Astrocyte (in vitro differentiated cells and primary cell): ENCODE measurements at regions not wholly inside any gene's neighbourhood (a gene's known extent, or its start where the extent isn't known, plus 50 kb on each side); places are given as distances from the start of the nearest gene placed in this dataset.

Experiments used
- DNase-seq: peaks from one replicate; pipeline ENCODE4 v3.0.0-alpha.2; 2010; ENCODE audit warnings: low read depth
- FAIRE-seq: peaks from 2 replicates; lab custom pipeline; 2011; peaks lifted over from hg19 to GRCh38; lab: Jason Lieb, UNC
- H2AFZ ChIP-seq: 2 replicates; pipeline ENCODE4 v1.6.0; 2012; ENCODE audit warnings: low read depth, low read length, inconsistent platforms
- H3K27ac ChIP-seq: 2 replicates; pipeline ENCODE4 v1.5.1; 2011; ENCODE audit warnings: low read depth, low read length, inconsistent platforms
- H3K27me3 ChIP-seq: 2 replicates; pipeline ENCODE4 v1.6.0; 2011; ENCODE audit warnings: low read length, inconsistent platforms; ENCODE audit not compliant: insufficient read depth
- H3K36me3 ChIP-seq: 2 replicates; pipeline ENCODE4 v1.5.1; 2011; ENCODE audit warnings: low read length, inconsistent platforms; ENCODE audit not compliant: insufficient read depth
- H3K4me1 ChIP-seq: 2 replicates; pipeline ENCODE4 v1.5.1; 2011; ENCODE audit warnings: low read length, inconsistent platforms; ENCODE audit not compliant: insufficient read depth
- H3K4me2 ChIP-seq: 2 replicates; pipeline ENCODE4 v1.6.0; 2012; ENCODE audit warnings: low read length, inconsistent platforms
- H3K4me3 ChIP-seq: 2 replicates; pipeline ENCODE4 v1.5.1; 2011; ENCODE audit warnings: low read depth, mild to moderate bottlenecking, low read length, inconsistent platforms; ENCODE audit not compliant: insufficient read depth
- H3K79me2 ChIP-seq: 2 replicates; pipeline ENCODE4 v1.6.0; 2012; ENCODE audit warnings: mild to moderate bottlenecking, low read length, inconsistent platforms; ENCODE audit not compliant: insufficient read depth
- H3K9ac ChIP-seq: 2 replicates; pipeline ENCODE4 v1.6.0; 2012; ENCODE audit warnings: mild to moderate bottlenecking, low read length, inconsistent platforms
- H3K9me3 ChIP-seq: 2 replicates; pipeline ENCODE4 v1.5.1; 2012; ENCODE audit warnings: low read depth, mild to moderate bottlenecking, low read length, inconsistent platforms; ENCODE audit not compliant: insufficient read depth
- H4K20me1 ChIP-seq: 2 replicates; pipeline ENCODE4 v1.6.0; 2012; ENCODE audit warnings: low read length, inconsistent platforms; ENCODE audit not compliant: insufficient read depth
- H3K27ac Mint-ChIP-seq: one replicate; pipeline ENCODE4 v1.8.0; 2021; ENCODE audit warnings: mild to moderate bottlenecking, mixed read lengths; ENCODE audit not compliant: unreplicated experiment
- H3K27me3 Mint-ChIP-seq: one replicate; pipeline ENCODE4 v1.8.0; 2021; ENCODE audit warnings: low read depth, mixed read lengths; ENCODE audit not compliant: unreplicated experiment
- H3K36me3 Mint-ChIP-seq: one replicate; pipeline ENCODE4 v1.8.0; 2021; ENCODE audit warnings: low read depth, mixed read lengths; ENCODE audit not compliant: unreplicated experiment
- H3K4me1 Mint-ChIP-seq: one replicate; pipeline ENCODE4 v1.8.0; 2021; ENCODE audit warnings: low read depth, mixed read lengths; ENCODE audit not compliant: unreplicated experiment
- H3K4me3 Mint-ChIP-seq: one replicate; pipeline ENCODE4 v1.8.0; 2021; ENCODE audit warnings: mild to moderate bottlenecking, moderate library complexity, mixed read lengths; ENCODE audit not compliant: unreplicated experiment
- H3K9me3 Mint-ChIP-seq: one replicate; pipeline ENCODE4 v1.8.0; 2021; ENCODE audit warnings: mild to moderate bottlenecking, mixed read lengths; ENCODE audit not compliant: unreplicated experiment
- CTCF ChIP-seq: IDR thresholded peaks from 2 replicates; pipeline ENCODE4 v1.5.1; 2011; ENCODE audit warnings: low read depth, mild to moderate bottlenecking, inconsistent platforms, low read length, moderate library complexity; ENCODE audit not compliant: insufficient read depth
- EZH2 ChIP-seq: IDR thresholded peaks from 2 replicates; pipeline ENCODE4 v1.6.1; 2012; ENCODE audit warnings: mild to moderate bottlenecking, low read length, inconsistent platforms; ENCODE audit not compliant: insufficient read depth

DNA sequence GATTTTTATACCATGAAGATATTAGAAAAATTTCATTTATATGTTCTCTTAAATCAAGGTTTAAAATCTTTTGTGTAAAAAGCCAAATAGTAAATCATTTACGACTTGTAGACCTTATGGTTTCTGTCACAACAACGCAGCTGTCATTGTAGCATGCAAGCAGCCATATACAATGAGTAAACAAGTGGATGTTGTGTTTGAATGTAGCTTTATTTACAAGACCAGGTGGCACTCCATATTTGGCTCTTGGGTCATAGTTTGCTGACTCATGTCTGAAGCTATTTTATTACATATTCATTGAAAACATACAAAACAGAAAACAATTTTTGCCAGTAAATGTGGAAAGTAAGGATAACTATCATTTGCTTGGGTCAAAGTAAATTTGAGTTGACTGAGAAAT, 930.8 kb downstream of the SLITRK5 start:
- Histone ChIP-seq H3K27ac (no peak overlapping the region), H4K20me1 (no peaks in the 10 kb centered on the region), H3K9me3 (peaks cover 2% of the 10 kb centered on the region), H3K79me2 (no peaks in the 10 kb centered on the region), H3K9ac (no peak overlapping the region), H3K27me3 (no peaks in the 10 kb centered on the region), H3K36me3 (no peaks in the 10 kb centered on the region), H3K4me2 (no peak overlapping the region), H2AFZ (no peak overlapping the region), H3K4me1 (no peaks in the 10 kb centered on the region), H3K4me3 (no peak overlapping the region)
- Mint-ChIP-seq H3K27ac (no peak overlapping the region), H3K36me3 (no peaks in the 10 kb centered on the region), H3K27me3 (no peaks in the 10 kb centered on the region), H3K4me1 (no peaks in the 10 kb centered on the region), H3K9me3 (peaks cover 2% of the 10 kb centered on the region), H3K4me3 (no peak overlapping the region)
- DNase-seq (no peak), FAIRE-seq (no peak)
- no peak for TF ChIP-seq EZH2
- TF ChIP-seq CTCF, result no peak

DNA sequence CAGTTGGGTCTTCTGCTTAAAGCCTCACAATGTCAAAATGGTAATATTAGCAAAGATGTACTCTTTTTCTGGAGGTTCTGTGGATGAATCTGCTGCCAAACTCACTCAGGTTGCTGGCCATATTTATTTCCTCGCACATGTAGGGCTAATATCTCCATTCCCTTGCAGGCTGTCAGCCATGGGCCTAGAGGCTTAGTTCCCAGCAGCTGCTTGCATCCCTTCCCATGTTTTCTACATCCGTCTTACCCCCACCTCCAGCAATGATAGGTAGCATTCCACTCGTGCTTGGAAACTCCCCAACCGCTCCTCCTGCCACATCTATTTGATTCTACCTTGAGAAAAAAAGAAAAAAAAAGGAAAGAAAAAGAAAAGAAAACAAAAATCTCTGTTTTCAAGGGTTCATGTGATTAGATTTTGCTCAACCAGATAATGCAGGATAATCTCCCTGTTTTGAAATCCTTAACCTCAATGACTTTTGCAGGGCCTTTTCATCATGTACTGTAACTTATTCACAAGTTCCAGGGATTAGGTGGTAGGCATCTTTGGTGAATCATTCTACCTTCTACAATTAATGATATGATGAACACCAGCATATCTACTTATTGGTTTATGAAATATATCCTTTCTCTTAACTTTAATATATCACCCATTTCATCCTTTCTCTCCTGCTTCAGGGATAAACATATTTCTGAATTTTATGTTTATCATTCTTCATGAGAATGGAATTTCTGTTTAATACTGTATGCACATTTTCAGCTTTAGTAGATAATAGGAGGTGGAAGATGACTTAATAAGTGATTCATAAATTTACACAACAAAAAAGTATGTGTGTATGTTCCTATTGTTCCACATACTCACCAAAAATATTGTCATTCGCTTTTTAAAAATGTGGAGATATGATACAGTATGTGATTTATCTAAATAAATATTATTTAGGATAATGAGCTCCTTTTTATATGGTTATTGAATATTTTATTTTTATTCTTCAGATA, 931.9 kb downstream of the SLITRK5 start:
- Histone ChIP-seq H3K9me3 (peaks cover 2% of the 10 kb centered on the region), H3K9ac (no peak overlapping the region), H3K79me2 (no peaks in the 10 kb centered on the region), H4K20me1 (no peaks in the 10 kb centered on the region), H3K4me1 (no peaks in the 10 kb centered on the region), H3K36me3 (no peaks in the 10 kb centered on the region), H3K27ac (no peak overlapping the region), H3K27me3 (no peaks in the 10 kb centered on the region), H2AFZ (no peak overlapping the region), H3K4me3 (no peak overlapping the region), H3K4me2 (no peak overlapping the region)
- Mint-ChIP-seq H3K27ac (no peak overlapping the region), H3K4me3 (no peak overlapping the region), H3K4me1 (no peaks in the 10 kb centered on the region), H3K9me3 (no peaks in the 10 kb centered on the region), H3K27me3 (no peaks in the 10 kb centered on the region), H3K36me3 (no peaks in the 10 kb centered on the region)
- TF ChIP-seq EZH2 (no peak), CTCF (no peak)
- DNase-seq (no peak), FAIRE-seq (no peak)

GRCh38 chr13:88617176-88617575, 946.0 kb downstream of the SLITRK5 start:
- Histone ChIP-seq H3K36me3 (no peaks in the 10 kb centered on the region), H3K79me2 (no peaks in the 10 kb centered on the region), H2AFZ (no peak overlapping the region), H3K4me1 (no peaks in the 10 kb centered on the region), H3K9me3 (no peaks in the 10 kb centered on the region), H3K27ac (no peak overlapping the region), H3K4me2 (no peak overlapping the region), H3K27me3 (no peaks in the 10 kb centered on the region), H3K9ac (no peak overlapping the region), H4K20me1 (no peaks in the 10 kb centered on the region), H3K4me3 (no peak overlapping the region)
- Mint-ChIP-seq H3K4me1 (no peaks in the 10 kb centered on the region), H3K36me3 (no peaks in the 10 kb centered on the region), H3K9me3 (peaks cover 2% of the 10 kb centered on the region), H3K4me3 (no peak overlapping the region), H3K27ac (no peak overlapping the region), H3K27me3 (no peaks in the 10 kb centered on the region)
- DNase-seq (no peak), FAIRE-seq (no peak)
- TF ChIP-seq EZH2 (no peak), CTCF (no peak)
